Stimulated activated CD4-positive, alpha-beta T cell treated with anti-CD3 and anti-CD28 coated beads, Interleukin-2, amount 100 ng/mL, for 24 hours (primary cell): ENCODE measurements at regions not wholly inside any gene's neighbourhood (a gene's known extent, or its start where the extent isn't known, plus 50 kb on each side); places are given as distances from the start of the nearest gene placed in this dataset.

Experiments
- DNase-seq, 2 donors: peaks; one replicate each; pipeline ENCODE4 v3.0.0-alpha.2; 2020

DNA sequence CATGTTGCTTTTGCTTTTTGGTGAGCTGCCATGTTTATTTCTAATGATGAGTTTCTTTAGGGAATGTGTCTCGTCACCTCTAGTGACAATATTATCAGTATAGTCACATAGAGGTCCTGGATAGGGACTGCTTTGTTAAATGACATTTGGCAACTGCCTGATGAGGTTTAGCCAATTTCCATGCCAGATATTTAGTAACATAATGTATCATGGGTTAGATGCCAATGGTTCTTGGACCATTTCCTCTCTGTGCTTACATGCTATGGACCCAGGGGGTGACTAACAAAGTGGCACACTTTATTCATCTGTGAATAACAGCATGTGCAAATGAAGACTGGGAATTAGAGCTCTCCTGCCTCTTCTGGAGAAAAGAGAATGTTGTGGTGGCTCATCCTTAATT lies 56.2 kb upstream of the RAB27B start:
- no peak for DNase-seq

DNA sequence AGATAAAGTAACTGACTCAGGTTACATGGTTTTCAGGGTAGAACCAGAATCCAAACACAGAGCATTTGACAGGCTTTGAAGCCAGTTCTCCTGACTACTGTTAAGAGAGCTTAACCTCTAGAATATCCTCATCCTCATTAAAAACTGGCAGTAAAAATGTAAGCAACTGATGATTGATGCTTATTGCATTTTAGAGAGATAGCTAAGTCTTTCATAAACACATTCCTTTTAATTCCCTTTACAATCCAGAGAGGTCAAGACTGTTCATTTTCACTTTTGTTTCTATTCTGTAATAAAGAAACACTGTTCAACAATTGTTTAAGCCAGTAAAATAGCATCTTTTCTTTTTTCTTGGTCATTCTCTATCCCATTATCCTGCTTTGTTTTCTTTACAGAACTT lies 53.9 kb upstream of the RAB27B start:
- no peak for DNase-seq

DNA sequence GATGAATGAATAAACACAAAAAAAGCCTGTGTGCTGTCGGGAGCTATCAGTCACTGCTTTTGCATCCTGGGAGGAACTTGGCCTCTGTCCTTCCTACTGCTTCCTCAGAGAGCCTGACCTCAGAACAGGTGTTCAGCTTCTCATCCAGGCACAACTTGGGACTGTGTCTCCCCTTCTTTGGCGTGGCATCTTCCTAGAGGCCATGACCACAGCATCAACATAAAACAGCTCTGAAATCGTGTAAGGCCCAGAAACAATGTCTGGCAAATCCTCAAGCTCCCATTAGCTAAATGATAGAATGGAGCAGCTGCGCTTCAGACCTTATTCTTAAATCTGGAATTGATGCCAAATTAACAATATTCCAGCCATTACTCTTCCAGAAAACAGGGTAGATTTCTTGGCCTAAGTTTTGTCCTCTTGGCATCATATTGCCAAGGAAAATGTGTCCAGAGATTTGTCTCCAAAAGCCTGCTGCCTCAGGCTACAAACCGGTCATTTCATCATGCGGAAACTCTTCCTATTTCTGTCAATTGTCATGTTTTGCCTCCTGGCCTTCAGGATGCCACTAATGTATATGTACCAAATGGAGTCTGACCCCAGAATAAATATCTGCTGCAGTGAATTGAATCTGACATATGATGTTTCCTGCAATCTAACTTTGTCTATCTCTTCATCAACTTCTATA lies 53.2 kb upstream of the RAB27B start:
- DNase-seq = no peak

DNA sequence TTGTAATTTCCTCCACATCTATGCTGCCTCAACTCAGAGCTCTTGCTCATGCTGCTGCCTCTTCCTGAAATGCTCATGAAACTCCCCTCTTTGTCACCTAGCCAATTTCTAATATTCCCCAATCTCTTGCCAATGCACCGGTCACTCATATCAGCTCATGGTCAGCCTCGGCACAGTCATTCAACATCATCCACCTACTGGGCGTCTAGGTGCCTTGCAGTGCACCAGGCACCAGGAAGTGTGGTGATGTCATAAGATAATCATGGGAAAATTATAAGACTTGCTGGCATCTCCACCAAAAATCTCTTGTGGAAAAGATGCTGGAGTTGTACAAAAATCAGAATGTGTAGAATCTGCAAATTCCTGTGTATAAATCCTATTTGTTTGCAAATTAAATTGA lies 52.6 kb upstream of the RAB27B start:
- no peak for DNase-seq

DNA sequence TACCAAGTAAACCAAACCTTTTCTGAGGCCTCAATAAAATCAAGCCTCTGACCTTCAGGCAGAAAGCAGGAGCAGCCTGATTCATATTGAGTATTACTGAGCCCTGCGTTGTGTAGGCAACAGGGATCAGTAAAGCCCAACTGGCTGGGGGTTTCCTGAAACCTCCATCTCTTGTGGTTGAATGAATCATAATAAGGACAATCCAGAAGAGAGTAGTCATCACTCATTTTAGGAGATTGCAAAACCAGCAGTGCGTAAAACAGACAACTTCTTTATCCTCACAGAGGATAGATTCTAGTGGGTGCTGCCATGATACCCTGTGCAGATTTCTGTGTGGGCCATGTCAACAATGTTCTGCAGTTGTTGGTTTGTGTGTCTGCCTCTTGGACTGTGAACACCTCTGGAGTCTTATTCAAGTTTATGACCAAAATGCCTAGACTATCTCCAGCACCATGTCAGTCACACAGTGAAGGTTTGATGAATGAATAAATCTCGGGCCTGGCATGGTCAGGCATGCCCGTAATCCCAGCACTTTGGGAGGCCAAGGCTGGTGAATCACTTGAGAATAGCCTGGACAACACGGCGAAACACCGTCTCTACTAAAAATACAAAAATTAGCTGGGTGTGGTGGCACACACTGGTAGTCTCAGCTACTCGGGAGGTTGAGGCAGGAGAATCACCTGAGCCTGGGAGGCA lies 51.8 kb upstream of the RAB27B start:
- peak in 1 of 2 donors; percentile 17 for DNase-seq

DNA sequence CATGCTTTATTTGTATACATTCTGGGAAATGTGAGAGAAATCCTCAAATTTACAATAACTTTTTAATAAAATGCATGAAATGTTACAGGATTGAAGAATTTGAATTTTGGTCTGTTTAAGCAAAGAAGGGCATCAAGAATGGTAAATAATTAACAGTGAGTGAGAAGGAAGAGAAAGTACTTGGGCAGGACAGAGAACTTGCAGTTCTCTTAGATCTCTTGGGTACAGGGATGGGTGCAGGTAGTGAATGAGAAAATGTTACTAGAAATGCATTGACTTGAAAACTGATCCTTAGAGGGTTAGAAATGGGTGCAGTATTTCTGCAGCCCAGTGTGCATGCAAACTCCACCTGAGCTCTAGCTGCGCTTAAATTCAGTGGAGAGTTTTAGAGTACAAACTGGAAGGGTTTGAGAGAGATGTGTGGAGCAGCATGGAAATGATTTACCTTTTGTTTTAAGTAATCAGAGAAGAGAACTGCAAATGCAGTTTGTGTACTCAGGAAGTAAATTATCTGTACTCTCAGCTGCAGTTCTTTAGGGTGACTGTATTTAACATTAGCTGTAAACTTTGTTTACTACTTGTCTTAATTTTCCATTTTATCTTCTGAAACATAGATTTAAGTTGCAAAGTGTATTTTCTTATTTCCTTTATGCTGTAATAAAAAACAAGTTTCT lies 51.0 kb upstream of the RAB27B start:
- no peak for DNase-seq

DNA sequence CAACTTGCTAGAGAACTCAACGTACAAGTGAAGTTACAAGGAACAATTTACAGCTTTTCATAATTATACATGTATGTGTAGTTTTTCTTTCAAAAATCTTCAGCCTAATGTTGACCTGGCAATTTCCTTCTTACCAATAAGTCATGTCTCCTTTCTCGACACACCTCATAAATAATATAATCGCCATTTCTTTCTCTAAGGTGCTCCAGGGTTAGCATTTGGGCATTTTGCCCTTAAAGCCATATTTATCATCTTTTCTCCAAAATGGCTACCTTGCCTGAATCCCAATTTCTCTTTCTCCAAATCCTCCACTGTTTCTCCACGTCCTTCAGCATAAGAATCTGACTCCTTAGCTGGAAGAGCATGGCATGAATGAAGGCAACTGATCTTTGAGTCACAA lies 50.3 kb upstream of the RAB27B start:
- no peak for DNase-seq
